B cell (primary cell): ENCODE measurements at regions not wholly inside any gene's neighbourhood (a gene's known extent, or its start where the extent isn't known, plus 50 kb on each side); places are given as distances from the start of the nearest gene placed in this dataset.

Experiments used
- ATAC-seq: fragments of 200-7000 bp; cut with Tn5 transposase; one replicate; pipeline ENCODE4 v1.10.0; 2021; ENCODE audit warnings: low read depth, mild to moderate bottlenecking, moderate number of reproducible peaks, moderate library complexity
- CTCF ChIA-PET: fragments of 350-600 bp; sonication (Branson Sonifier 250); formaldehyde crosslinking; loops from one replicate; lab custom pipeline; 2021; ENCODE audit warnings: antibody characterized with exemption, inconsistent platforms; lab: Charles Lee
- POLR2A ChIA-PET: fragments of 350-600 bp; sonication (Branson Sonifier 250); formaldehyde crosslinking; loops from one replicate; lab custom pipeline; 2021; ENCODE audit warnings: antibody characterized with exemption; lab: Charles Lee
- DNase-seq: peaks from one replicate; pipeline ENCODE4 v3.0.0; 2013
- H2AFZ ChIP-seq: 2 replicates; pipeline ENCODE4 v1.6.1; 2012; ENCODE audit warnings: mild to moderate bottlenecking, low read depth, low read length; ENCODE audit not compliant: insufficient read depth, poor library complexity, severe bottlenecking
- H3K27ac ChIP-seq, 2 donors: 1 replicate in 1 of 2; 2 replicates in 1 of 2; pipeline ENCODE4 v1.5.1; 2012 to 2013; ENCODE audit warnings: low read length in 2 of 2, mild to moderate bottlenecking in 2 of 2, moderate library complexity in 1 of 2
- H3K27me3 ChIP-seq, 4 experiments: fragments of 200-600 bp in 1 of 4; sonication (generic) in 1 of 4; replicated peaks in 1 of 4; 1 replicate in 2 of 4; 2 replicates in 2 of 4; pipeline versions ENCODE4 v1.6.1 to v1.7.0; 2013 to 2016; ENCODE audit warnings: low read length in 3 of 4, mild to moderate bottlenecking in 2 of 4, mixed read lengths in 1 of 4, moderate library complexity in 1 of 4; ENCODE audit not compliant: insufficient read depth in 4 of 4, control insufficient read depth in 3 of 4; ENCODE audit errors: control extremely low read depth in 1 of 4
- H3K36me3 ChIP-seq, 2 experiments: replicated peaks in 1 of 2; 1 replicate in 1 of 2; 2 replicates in 1 of 2; pipeline versions ENCODE4 v1.6.1 to v1.7.1; 2013; ENCODE audit warnings: low read length in 1 of 2; ENCODE audit not compliant: insufficient read depth in 2 of 2, control insufficient read depth in 1 of 2; ENCODE audit errors: control extremely low read depth in 1 of 2, extremely low read depth in 1 of 2
- H3K4me1 ChIP-seq, 2 donors: fragments of 200-600 bp in 1 of 2; sonication (generic) in 1 of 2; 1 replicate in 1 of 2; 2 replicates in 1 of 2; pipeline versions ENCODE4 v1.5.1 to v1.6.1; 2013 to 2017; ENCODE audit warnings: low read length in 2 of 2; ENCODE audit not compliant: control insufficient read depth in 2 of 2, insufficient read depth in 2 of 2
- H3K4me2 ChIP-seq: replicated peaks from 2 replicates; pipeline ENCODE3; 2012; ENCODE audit warnings: mild to moderate bottlenecking, low read depth, low read length; ENCODE audit not compliant: poor library complexity, severe bottlenecking
- H3K4me3 ChIP-seq, 5 experiments: fragments of 200-600 bp in 1 of 5; sonication (generic) in 1 of 5; 1 replicate in 3 of 5; 2 replicates in 2 of 5; pipeline versions ENCODE4 v1.5.1 to v1.7.0; 2011 to 2016; ENCODE audit warnings: low read length in 4 of 5, mild to moderate bottlenecking in 4 of 5, low read depth in 2 of 5, control low read depth in 1 of 5, moderate library complexity in 1 of 5; ENCODE audit not compliant: insufficient read depth in 1 of 5; ENCODE audit errors: control extremely low read depth in 1 of 5, extremely low read depth in 1 of 5
- H3K79me2 ChIP-seq: fragments of 200-600 bp; sonication (generic); one replicate; pipeline ENCODE4 v1.6.0; 2016; ENCODE audit warnings: low read length; ENCODE audit not compliant: control insufficient read depth, insufficient read depth
- H3K9ac ChIP-seq: fragments of 200-600 bp; sonication (generic); 2 replicates; pipeline ENCODE4 v1.6.1; 2017; ENCODE audit warnings: mild to moderate bottlenecking, low read length, moderate library complexity
- H3K9me3 ChIP-seq, 3 donors: one replicate each; pipeline versions ENCODE4 v1.6.1 to v1.7.1; 2013; ENCODE audit warnings: low read length in 2 of 3; ENCODE audit not compliant: control insufficient read depth in 2 of 3, insufficient read depth in 1 of 3; ENCODE audit errors: control extremely low read depth in 1 of 3
- H4K20me1 ChIP-seq: 2 replicates; pipeline ENCODE4 v1.6.0; 2012; ENCODE audit warnings: mild to moderate bottlenecking, low read length; ENCODE audit not compliant: insufficient read depth, control insufficient read depth, poor library complexity, severe bottlenecking
- H3K27ac Mint-ChIP-seq: one replicate; pipeline ENCODE4 v1.8.0; 2021; ENCODE audit warnings: mixed read lengths
- H3K27me3 Mint-ChIP-seq: one replicate; pipeline ENCODE4 v1.8.0; 2021; ENCODE audit warnings: mixed read lengths
- H3K4me1 Mint-ChIP-seq: one replicate; pipeline ENCODE4 v1.8.0; 2021; ENCODE audit warnings: mixed read lengths
- H3K4me3 Mint-ChIP-seq: one replicate; pipeline ENCODE4 v1.8.0; 2021; ENCODE audit warnings: mixed read lengths
- H3K9me3 Mint-ChIP-seq: one replicate; pipeline ENCODE4 v1.8.0; 2022; ENCODE audit warnings: mixed read lengths; ENCODE audit not compliant: insufficient read depth
- EZH2 ChIP-seq: IDR thresholded peaks from 2 replicates; pipeline ENCODE4 v1.6.1; 2012; ENCODE audit warnings: borderline replicate concordance, low read depth, mild to moderate bottlenecking, moderate library complexity, low read length; ENCODE audit not compliant: insufficient read depth, poor library complexity, severe bottlenecking
- WGBS: methylation state at CpG from one replicate; pipeline ENCODE4 v1.1.5; 2013; ENCODE audit warnings: missing lambda C conversion rate; ENCODE audit not compliant: insufficient coverage; 5-methylcytosine and 5-hydroxymethylcytosine counted together
- intact Hi-C: fragments of 100-400 bp; cut with micrococcal nuclease; formaldehyde crosslinking; loops from one replicate; pipeline ENCODE4 v1.10.0; 2022
- TF ChIP-seq, protein P1 (sequence below): fragments of 200-600 bp; IDR thresholded peaks from one replicate; pipeline ENCODE4 v1.8.0; 2022; ENCODE audit warnings: antibody characterized with exemption, mild to moderate bottlenecking

DNA sequence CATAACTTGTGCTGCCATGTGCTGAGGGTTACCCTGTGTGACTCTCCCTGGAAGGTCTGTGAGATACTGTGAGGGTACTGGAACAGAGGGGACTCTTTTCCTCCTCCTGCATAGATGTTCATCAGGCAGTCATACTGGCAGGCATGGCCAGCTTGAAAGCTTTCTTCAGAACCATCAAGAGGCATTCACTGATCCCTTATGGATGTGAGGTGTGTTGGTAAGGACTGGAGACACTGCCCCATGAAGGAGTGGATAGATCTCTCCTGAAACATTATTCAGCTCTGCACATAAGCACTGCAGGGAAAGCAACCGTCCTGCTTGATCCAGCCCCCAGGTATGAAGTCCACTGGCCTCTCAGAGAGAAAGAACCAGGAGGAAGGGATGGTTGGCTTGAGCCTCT is 176.6 kb upstream of the ARL4C start:
- Histone ChIP-seq H3K36me3 (no peaks in the 10 kb centered on the region), H2AFZ (no peak overlapping the region), H3K27ac (no peak overlapping the region), H3K4me1 (no peaks in the 10 kb centered on the region), H3K9ac (no peak overlapping the region), H4K20me1 (no peaks in the 10 kb centered on the region), H3K4me2 (no peak overlapping the region), H3K79me2 (no peaks in the 10 kb centered on the region), H3K4me3 (no peak overlapping the region), H3K27me3 (no peaks in the 10 kb centered on the region), H3K9me3 (no peaks in the 10 kb centered on the region)
- CTCF ChIA-PET = no interaction called here
- TF ChIP-seq, protein P1, sequence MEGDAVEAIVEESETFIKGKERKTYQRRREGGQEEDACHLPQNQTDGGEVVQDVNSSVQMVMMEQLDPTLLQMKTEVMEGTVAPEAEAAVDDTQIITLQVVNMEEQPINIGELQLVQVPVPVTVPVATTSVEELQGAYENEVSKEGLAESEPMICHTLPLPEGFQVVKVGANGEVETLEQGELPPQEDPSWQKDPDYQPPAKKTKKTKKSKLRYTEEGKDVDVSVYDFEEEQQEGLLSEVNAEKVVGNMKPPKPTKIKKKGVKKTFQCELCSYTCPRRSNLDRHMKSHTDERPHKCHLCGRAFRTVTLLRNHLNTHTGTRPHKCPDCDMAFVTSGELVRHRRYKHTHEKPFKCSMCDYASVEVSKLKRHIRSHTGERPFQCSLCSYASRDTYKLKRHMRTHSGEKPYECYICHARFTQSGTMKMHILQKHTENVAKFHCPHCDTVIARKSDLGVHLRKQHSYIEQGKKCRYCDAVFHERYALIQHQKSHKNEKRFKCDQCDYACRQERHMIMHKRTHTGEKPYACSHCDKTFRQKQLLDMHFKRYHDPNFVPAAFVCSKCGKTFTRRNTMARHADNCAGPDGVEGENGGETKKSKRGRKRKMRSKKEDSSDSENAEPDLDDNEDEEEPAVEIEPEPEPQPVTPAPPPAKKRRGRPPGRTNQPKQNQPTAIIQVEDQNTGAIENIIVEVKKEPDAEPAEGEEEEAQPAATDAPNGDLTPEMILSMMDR = no peak
- no peak for TF ChIP-seq EZH2
- Mint-ChIP-seq H3K4me3 (no peak overlapping the region), H3K4me1 (no peaks in the 10 kb centered on the region), H3K27ac (no peak overlapping the region), H3K27me3 (peaks cover 20% of the 10 kb centered on the region), H3K9me3 (no peaks in the 10 kb centered on the region)
- DNase-seq = no peak
- no peak for ATAC-seq
- no CpG with 5 or more reads among the region's 1 CpG for WGBS
- intact Hi-C loops = no loop called here
- POLR2A ChIA-PET = no interaction called here

DNA sequence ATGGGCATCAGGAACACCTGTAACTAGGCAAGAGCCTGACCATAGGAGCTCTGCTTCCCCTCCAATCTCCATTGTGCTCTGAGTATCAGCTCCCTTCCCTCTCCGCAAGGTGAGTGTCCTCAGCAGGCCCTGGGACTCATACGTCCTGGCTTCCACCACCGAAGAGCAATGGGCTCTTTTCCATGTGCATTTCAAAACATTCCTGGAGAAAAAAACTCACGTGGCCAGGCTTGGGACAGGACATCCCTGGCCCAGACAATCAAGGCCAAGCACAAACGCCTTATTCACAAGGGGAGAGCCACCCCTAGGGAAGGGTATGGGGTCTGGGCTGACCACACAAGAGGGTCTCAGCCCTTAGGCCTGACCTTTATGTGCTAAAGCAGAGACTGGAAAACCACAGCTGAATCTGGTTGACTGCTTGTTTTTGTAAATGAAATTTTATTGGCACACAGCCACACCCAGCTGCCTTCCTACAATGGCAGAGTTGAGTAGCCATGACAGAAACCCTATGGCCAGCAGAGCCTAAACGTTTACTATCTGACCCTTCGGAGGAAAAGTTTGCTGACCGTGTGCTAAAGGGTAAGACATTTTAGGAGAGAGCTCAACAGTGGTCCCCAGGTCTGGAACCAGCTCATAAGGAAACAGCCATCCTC is 175.7 kb upstream of the ARL4C start:
- Mint-ChIP-seq H3K4me1 (no peaks in the 10 kb centered on the region), H3K4me3 (no peak overlapping the region), H3K9me3 (no peaks in the 10 kb centered on the region), H3K27ac (no peak overlapping the region), H3K27me3 (peaks cover 26% of the 10 kb centered on the region)
- H3K27me3 ChIP-seq = no peaks in the 10 kb centered on the region
- no peaks in the 10 kb centered on the region for H4K20me1 ChIP-seq
- no peak for ATAC-seq
- 80% methylated on average over 7 of the region's 8 CpGs for WGBS
- H3K9me3 ChIP-seq = no peaks in the 10 kb centered on the region
- ChIA-PET CTCF (no interaction called here), POLR2A (no interaction called here)
- no peaks in the 10 kb centered on the region for H3K36me3 ChIP-seq
- no peak overlapping the region for H3K9ac ChIP-seq
- no peak overlapping the region for H3K27ac ChIP-seq
- no peak overlapping the region for H2AFZ ChIP-seq
- no peak for TF ChIP-seq EZH2
- TF ChIP-seq, protein P1 = no peak
- H3K4me3 ChIP-seq = no peak overlapping the region
- H3K4me2 ChIP-seq = no peak overlapping the region
- no peaks in the 10 kb centered on the region for H3K79me2 ChIP-seq
- no peaks in the 10 kb centered on the region for H3K4me1 ChIP-seq
- intact Hi-C loops = no loop called here
- DNase-seq = no peak
